ENCODE measurements at regions not wholly inside any gene's neighbourhood (a gene's known extent, or its start where the extent isn't known, plus 50 kb on each side); places are given as distances from the start of the nearest gene placed in this dataset.

- TF ChIP-seq, protein P1, sequence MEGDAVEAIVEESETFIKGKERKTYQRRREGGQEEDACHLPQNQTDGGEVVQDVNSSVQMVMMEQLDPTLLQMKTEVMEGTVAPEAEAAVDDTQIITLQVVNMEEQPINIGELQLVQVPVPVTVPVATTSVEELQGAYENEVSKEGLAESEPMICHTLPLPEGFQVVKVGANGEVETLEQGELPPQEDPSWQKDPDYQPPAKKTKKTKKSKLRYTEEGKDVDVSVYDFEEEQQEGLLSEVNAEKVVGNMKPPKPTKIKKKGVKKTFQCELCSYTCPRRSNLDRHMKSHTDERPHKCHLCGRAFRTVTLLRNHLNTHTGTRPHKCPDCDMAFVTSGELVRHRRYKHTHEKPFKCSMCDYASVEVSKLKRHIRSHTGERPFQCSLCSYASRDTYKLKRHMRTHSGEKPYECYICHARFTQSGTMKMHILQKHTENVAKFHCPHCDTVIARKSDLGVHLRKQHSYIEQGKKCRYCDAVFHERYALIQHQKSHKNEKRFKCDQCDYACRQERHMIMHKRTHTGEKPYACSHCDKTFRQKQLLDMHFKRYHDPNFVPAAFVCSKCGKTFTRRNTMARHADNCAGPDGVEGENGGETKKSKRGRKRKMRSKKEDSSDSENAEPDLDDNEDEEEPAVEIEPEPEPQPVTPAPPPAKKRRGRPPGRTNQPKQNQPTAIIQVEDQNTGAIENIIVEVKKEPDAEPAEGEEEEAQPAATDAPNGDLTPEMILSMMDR (IDR thresholded peaks at IDR 0.05; ENCODE audit: low read length) = no peak
- TF ChIP-seq EZH2phosphoT487 (IDR thresholded peaks at IDR 0.05; ENCODE audit: low read length) = no peak
Measured at GRCh38 chr3:13148561-13149329, 75.5 kb upstream of the IQSEC1 start.
